Naive thymus-derived CD8-positive, alpha-beta T cell (primary cell): ENCODE measurements at regions not wholly inside any gene's neighbourhood (a gene's known extent, or its start where the extent isn't known, plus 50 kb on each side); places are given as distances from the start of the nearest gene placed in this dataset.
"Not testable (repeated sequence)": the region's sequence is repeated elsewhere in the genome, so short reads cannot be mapped to it uniquely, and the experiment has no call there.

Experiments used
- ATAC-seq, 2 donors: fragments of 150-1000 bp; cut with Tn5 transposase in 1 of 2; sonication (Bioruptor Pico), chemical (Tn5 transposase) in 1 of 2; 1 replicate in 1 of 2; 2 replicates in 1 of 2; pipeline ENCODE4 v1.10.0; 2021; ENCODE audit warnings: mild to moderate bottlenecking in 2 of 2, moderate library complexity in 2 of 2
- POLR2A ChIA-PET: fragments of 350-600 bp; sonication (Branson Sonifier 250); formaldehyde crosslinking; loops from one replicate; lab custom pipeline; 2021; ENCODE audit warnings: antibody characterized with exemption; lab: Charles Lee
- DNase-seq, 10 donors: peaks; one replicate each; pipeline versions ENCODE4 v3.0.0 to v3.0.0-alpha.2; 2020 to 2022
- H3K27ac Mint-ChIP-seq, 10 donors: one replicate each; pipeline ENCODE4 v1.8.0; 2020 to 2022; ENCODE audit warnings: mild to moderate bottlenecking in 10 of 10, mixed read lengths in 10 of 10, moderate library complexity in 4 of 10, inconsistent platforms in 1 of 10
- H3K27me3 Mint-ChIP-seq, 5 donors: one replicate each; pipeline ENCODE4 v1.8.0; 2021 to 2022; ENCODE audit warnings: mixed read lengths in 5 of 5
- H3K36me3 Mint-ChIP-seq, 3 donors: one replicate each; pipeline ENCODE4 v1.8.0; 2020 to 2022; ENCODE audit warnings: mixed read lengths in 3 of 3, mild to moderate bottlenecking in 2 of 3, inconsistent platforms in 1 of 3
- H3K4me1 Mint-ChIP-seq, 4 donors: one replicate each; pipeline ENCODE4 v1.8.0; 2021 to 2022; ENCODE audit warnings: mixed read lengths in 4 of 4
- H3K4me3 Mint-ChIP-seq, 10 donors: one replicate each; pipeline ENCODE4 v1.8.0; 2020 to 2022; ENCODE audit warnings: mild to moderate bottlenecking in 10 of 10, mixed read lengths in 10 of 10, moderate library complexity in 6 of 10, inconsistent platforms in 1 of 10
- H3K9me3 Mint-ChIP-seq, 9 donors: one replicate each; pipeline ENCODE4 v1.8.0; 2020 to 2022; ENCODE audit warnings: mixed read lengths in 9 of 9, mild to moderate bottlenecking in 3 of 9, inconsistent platforms in 1 of 9, moderate library complexity in 1 of 9

GRCh38 chr5:18732556-18733479 is 1098.6 kb downstream of the TAF11L14 start:
- H3K36me3 Mint-ChIP-seq: peaks cover 18 to 43% (median 29%) of the 10 kb centered on the region in 3 donors

GRCh38 chr5:18736051-18736398 is 1101.8 kb downstream of the TAF11L14 start:
- Mint-ChIP-seq H3K36me3 (peaks cover 18 to 44% (median 22%) of the 10 kb centered on the region in 3 donors), H3K27ac (no peak overlapping the region), H3K4me3 (no peak overlapping the region), H3K27me3 (no peaks in the 10 kb centered on the region), H3K4me1 (peaks cover 17 to 58% (median 44%) of the 10 kb centered on the region in 4 donors), H3K9me3 (no peaks in the 10 kb centered on the region)
- DNase-seq: no peak
- no peak for ATAC-seq
- POLR2A ChIA-PET: no interaction called here

More at GRCh38 chr5:18732556-18733479, 1098.6 kb downstream of the TAF11L14 start:
- Mint-ChIP-seq H3K27ac (peak overlapping the region in 3 of 10 donors; percentile 27 to 70 (median 53)), H3K27me3 (no peaks in the 10 kb centered on the region), H3K9me3 (no peaks in the 10 kb centered on the region), H3K4me3 (no peak overlapping the region), H3K4me1 (peaks cover 12 to 39% (median 23%) of the 10 kb centered on the region in 4 donors)
- DNase-seq: no peak
- POLR2A ChIA-PET: no interaction called here
- no peak for ATAC-seq

GRCh38 chr5:18736736-18737135 is 1102.5 kb downstream of the TAF11L14 start:
- POLR2A ChIA-PET, H3K4me3 Mint-ChIP-seq, DNase-seq, H3K27me3 Mint-ChIP-seq, H3K9me3 Mint-ChIP-seq, ATAC-seq: not testable (repeated sequence)
- H3K4me1 Mint-ChIP-seq: peaks cover 17 to 60% (median 50%) of the 10 kb centered on the region in 4 donors
- peak overlapping the region in 5 of 10 donors; percentile 1 to 45 (median 22) for H3K27ac Mint-ChIP-seq
- H3K36me3 Mint-ChIP-seq: peaks cover 15 to 38% (median 19%) of the 10 kb centered on the region in 3 donors

GRCh38 chr5:18740301-18740700 is 1106.0 kb downstream of the TAF11L14 start:
- POLR2A ChIA-PET: no interaction called here
- Mint-ChIP-seq H3K4me1 (peaks cover 29 to 78% (median 76%) of the 10 kb centered on the region in 4 donors), H3K27ac (no peak overlapping the region), H3K9me3 (no peaks in the 10 kb centered on the region), H3K4me3 (peak overlapping the region in 6 of 10 donors; percentile 8 to 74 (median 43)), H3K36me3 (peaks cover 0 to 21% (median 4%) of the 10 kb centered on the region in 3 donors), H3K27me3 (no peaks in the 10 kb centered on the region)
- ATAC-seq (no peak), DNase-seq (no peak)

GRCh38 chr5:18742830-18743229 is 1108.6 kb downstream of the TAF11L14 start:
- POLR2A ChIA-PET: no interaction called here
- DNase-seq: no peak
- ATAC-seq: no peak
- Mint-ChIP-seq H3K27ac (peak overlapping the region in 1 of 10 donors; percentile 78), H3K4me1 (peaks cover 23 to 86% (median 72%) of the 10 kb centered on the region in 4 donors), H3K27me3 (no peaks in the 10 kb centered on the region), H3K4me3 (peak overlapping the region in 8 of 10 donors; percentile 11 to 94 (median 51)), H3K9me3 (no peaks in the 10 kb centered on the region), H3K36me3 (peaks cover 4 to 9% (median 4%) of the 10 kb centered on the region in 3 donors)

- H3K36me3 Mint-ChIP-seq: peaks cover 2 to 4% (median 4%) of the 10 kb centered on the region in 3 donors
- peak overlapping the region; percentile 93 to 98 (median 95) for H3K4me3 Mint-ChIP-seq
- no peaks in the 10 kb centered on the region for H3K27me3 Mint-ChIP-seq
- H3K4me1 Mint-ChIP-seq: peaks cover 14 to 76% (median 60%) of the 10 kb centered on the region in 4 donors
- peak overlapping the region; percentile 40 to 99 (median 96) for H3K27ac Mint-ChIP-seq
- POLR2A ChIA-PET: no interaction called here
- H3K9me3 Mint-ChIP-seq: no peaks in the 10 kb centered on the region
- no peak for DNase-seq
- ATAC-seq: peak in 1 of 2 donors; percentile 8
These were observed 1110.2 kb downstream of the TAF11L14 start for GRCh38 chr5:18744441-18744840.

- POLR2A ChIA-PET: no interaction called here
These were observed 1111.1 kb downstream of the TAF11L14 start for GRCh38 chr5:18745042-18745987.

GRCh38 chr5:18745988-18746615 is 1111.8 kb downstream of the TAF11L14 start:
- Mint-ChIP-seq H3K4me3 (peak overlapping the region; percentile 93 to 98 (median 95)), H3K4me1 (peaks cover 14 to 62% (median 45%) of the 10 kb centered on the region in 4 donors)
- POLR2A ChIA-PET: no interaction called here

More at GRCh38 chr5:18745042-18745987, 1111.1 kb downstream of the TAF11L14 start:
- Mint-ChIP-seq H3K36me3 (peaks cover 2 to 4% (median 4%) of the 10 kb centered on the region in 3 donors), H3K4me1 (peaks cover 14 to 70% (median 53%) of the 10 kb centered on the region in 4 donors), H3K4me3 (peak overlapping the region; percentile 93 to 98 (median 95)), H3K9me3 (peaks cover 0 to 3% (median 0%) of the 10 kb centered on the region in 9 donors), H3K27ac (peak overlapping the region; percentile 95 to 99 (median 96)), H3K27me3 (no peaks in the 10 kb centered on the region)
- peak; percentile 34 to 35 for ATAC-seq
- peak in 4 of 10 donors; percentile 11 to 37 (median 28) for DNase-seq

GRCh38 chr5:18749763-18750162 is 1115.5 kb downstream of the TAF11L14 start:
- POLR2A ChIA-PET: no interaction called here
- no peak overlapping the region for H3K27ac Mint-ChIP-seq
- H3K27me3 Mint-ChIP-seq: peaks cover 0 to 2% (median 0%) of the 10 kb centered on the region in 5 donors
- no peak overlapping the region for H3K4me3 Mint-ChIP-seq
- H3K36me3 Mint-ChIP-seq: peaks cover 0 to 4% (median 0%) of the 10 kb centered on the region in 3 donors
- H3K9me3 Mint-ChIP-seq: peaks cover 0 to 3% (median 0%) of the 10 kb centered on the region in 9 donors
- H3K4me1 Mint-ChIP-seq: peaks cover 0 to 27% (median 16%) of the 10 kb centered on the region in 4 donors
- ATAC-seq (no peak), DNase-seq (peak in 1 of 10 donors; percentile 53)

More at GRCh38 chr5:18745988-18746615, 1111.8 kb downstream of the TAF11L14 start:
- Mint-ChIP-seq H3K27ac (peak overlapping the region; percentile 95 to 99 (median 96)), H3K36me3 (peaks cover 2 to 4% (median 4%) of the 10 kb centered on the region in 3 donors), H3K27me3 (no peaks in the 10 kb centered on the region), H3K9me3 (peaks cover 0 to 3% (median 0%) of the 10 kb centered on the region in 9 donors)
- ATAC-seq (peak; percentile 82 to 88), DNase-seq (peak in 9 of 10 donors; percentile 12 to 70 (median 40))

GRCh38 chr5:18752317-18752716 is 1118.1 kb downstream of the TAF11L14 start:
- Mint-ChIP-seq H3K4me1 (peaks cover 0 to 5% (median 1%) of the 10 kb centered on the region in 4 donors), H3K4me3 (no peak overlapping the region), H3K27ac (no peak overlapping the region), H3K9me3 (peaks cover 0 to 3% (median 0%) of the 10 kb centered on the region in 9 donors), H3K27me3 (peaks cover 0 to 3% (median 0%) of the 10 kb centered on the region in 5 donors), H3K36me3 (no peaks in the 10 kb centered on the region)
- POLR2A ChIA-PET: no interaction called here
- ATAC-seq (no peak), DNase-seq (no peak)

- DNase-seq (no peak), ATAC-seq (no peak)
- H3K36me3 Mint-ChIP-seq: no peaks in the 10 kb centered on the region
- peak overlapping the region in 1 of 10 donors; percentile 30 for H3K27ac Mint-ChIP-seq
- peaks cover 0 to 3% (median 0%) of the 10 kb centered on the region in 5 donors for H3K27me3 Mint-ChIP-seq
- peaks cover 0 to 3% (median 0%) of the 10 kb centered on the region in 9 donors for H3K9me3 Mint-ChIP-seq
- POLR2A ChIA-PET: no interaction called here
- no peaks in the 10 kb centered on the region for H3K4me1 Mint-ChIP-seq
- H3K4me3 Mint-ChIP-seq: no peak overlapping the region
These were observed 1119.9 kb downstream of the TAF11L14 start for GRCh38 chr5:18754201-18754600.
